HG02840 (cell line): ENCODE measurements at regions not wholly inside any gene's neighbourhood (a gene's known extent, or its start where the extent isn't known, plus 50 kb on each side); places are given as distances from the start of the nearest gene placed in this dataset.
"Not testable (repeated sequence)": the region's sequence is repeated elsewhere in the genome, so short reads cannot be mapped to it uniquely, and the experiment has no call there.

Experiments
- ATAC-seq: cut with Tn5 transposase; IDR thresholded peaks from one replicate; pipeline ENCODE4 v1.9.1; 2021; ENCODE audit warnings: mild to moderate bottlenecking, moderate library complexity, moderate number of reproducible peaks; ENCODE audit not compliant: unreplicated experiment, low FRiP score

GRCh38 chr14:85003805-85004204, 526.1 kb upstream of the FLRT2 start:
- ATAC-seq: no peak

GRCh38 chr14:85009506-85009905, 520.4 kb upstream of the FLRT2 start:
- no peak for ATAC-seq

GRCh38 chr14:85010186-85010585, 519.8 kb upstream of the FLRT2 start:
- no peak for ATAC-seq

GRCh38 chr14:85016496-85016895, 513.4 kb upstream of the FLRT2 start:
- ATAC-seq: no peak

GRCh38 chr14:85023866-85024265, 506.1 kb upstream of the FLRT2 start:
- ATAC-seq: not testable (repeated sequence)

GRCh38 chr14:85024931-85025330, 505.0 kb upstream of the FLRT2 start:
- ATAC-seq: no peak

- no peak for ATAC-seq
Measured at GRCh38 chr14:85027681-85028370, 502.1 kb upstream of the FLRT2 start.

- no peak for ATAC-seq
Measured at GRCh38 chr14:85037411-85037810, 492.5 kb upstream of the FLRT2 start.

- no peak for ATAC-seq
Measured at GRCh38 chr14:85038526-85039352, 491.2 kb upstream of the FLRT2 start.

- ATAC-seq: no peak
Measured at GRCh38 chr14:85039353-85039626, 490.7 kb upstream of the FLRT2 start.

- no peak for ATAC-seq
Measured at GRCh38 chr14:85040046-85040685, 489.8 kb upstream of the FLRT2 start.

- no peak for ATAC-seq
Measured at GRCh38 chr14:85041618-85042017, 488.3 kb upstream of the FLRT2 start.

- no peak for ATAC-seq
Measured at GRCh38 chr14:85042301-85042700, 487.6 kb upstream of the FLRT2 start.

- no peak for ATAC-seq
Measured at GRCh38 chr14:85050180-85050579, 479.8 kb upstream of the FLRT2 start.

- no peak for ATAC-seq
Measured at GRCh38 chr14:85052646-85053045, 477.3 kb upstream of the FLRT2 start.

- no peak for ATAC-seq
Measured at GRCh38 chr14:85054178-85054577, 475.8 kb upstream of the FLRT2 start.

GRCh38 chr14:85056267-85056666, 473.7 kb upstream of the FLRT2 start:
- no peak for ATAC-seq

- no peak for ATAC-seq
Measured at GRCh38 chr14:85057221-85057620, 472.7 kb upstream of the FLRT2 start.

GRCh38 chr14:85058150-85058549, 471.8 kb upstream of the FLRT2 start:
- ATAC-seq: no peak

- no peak for ATAC-seq
Measured at GRCh38 chr14:85060121-85060520, 469.8 kb upstream of the FLRT2 start.

GRCh38 chr14:85061256-85061655, 468.7 kb upstream of the FLRT2 start:
- ATAC-seq: no peak

GRCh38 chr14:85063747-85064146, 466.2 kb upstream of the FLRT2 start:
- ATAC-seq: no peak
